ENCODE measurements at regions not wholly inside any gene's neighbourhood (a gene's known extent, or its start where the extent isn't known, plus 50 kb on each side); places are given as distances from the start of the nearest gene placed in this dataset.

DNA sequence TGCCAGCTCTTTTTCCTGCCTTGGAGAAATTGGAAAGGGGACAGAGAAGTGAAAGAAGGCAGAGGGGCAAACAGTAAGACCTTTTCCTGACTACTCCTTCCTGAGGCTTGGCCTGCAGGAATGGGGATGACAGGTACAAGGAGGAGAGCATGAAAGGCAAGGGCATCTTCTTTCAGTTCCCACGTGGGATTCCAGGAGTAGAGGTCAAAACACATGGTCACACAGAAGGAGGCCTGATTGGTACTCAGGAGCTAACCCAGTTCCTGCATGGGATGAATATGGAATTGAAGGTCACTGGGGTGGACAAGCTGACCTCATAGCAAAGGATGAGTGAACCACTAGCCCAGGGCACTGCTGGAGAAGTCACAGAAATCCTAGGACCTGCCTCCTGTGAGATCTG, 112.5 kb upstream of the ZNF366 start:
- TF ChIP-seq NFE2L2 (IDR thresholded peaks at IDR 0.05; ENCODE audit: low read depth, low read length) (no peak), POLR2A (IDR thresholded peaks at IDR 0.05; ENCODE audit: low read depth, low read length) (no peak), RCOR1 (IDR thresholded peaks at IDR 0.05; ENCODE audit: insufficient replicate concordance, low read length) (no peak), CEBPB (IDR thresholded peaks at IDR 0.05; ENCODE audit: low read depth, low read length) (no peak), MXI1 (IDR thresholded peaks at IDR 0.05; ENCODE audit: borderline replicate concordance, low read depth, low read length) (no peak), MAZ (IDR thresholded peaks at IDR 0.05; ENCODE audit: borderline replicate concordance, low read depth, low read length) (no peak), SMC3 (IDR thresholded peaks at IDR 0.05; ENCODE audit: low read depth, low read length) (no peak), MAFK (IDR thresholded peaks at IDR 0.05; ENCODE audit: low read depth, low read length) (no peak), RFX5 (IDR thresholded peaks at IDR 0.05; ENCODE audit: low read depth, low read length) (no peak), BHLHE40 (IDR thresholded peaks at IDR 0.05; ENCODE audit: low read depth, low read length) (no peak), RAD21 (IDR thresholded peaks at IDR 0.05; ENCODE audit: low read length) (no peak)
- TF ChIP-seq, protein P1, sequence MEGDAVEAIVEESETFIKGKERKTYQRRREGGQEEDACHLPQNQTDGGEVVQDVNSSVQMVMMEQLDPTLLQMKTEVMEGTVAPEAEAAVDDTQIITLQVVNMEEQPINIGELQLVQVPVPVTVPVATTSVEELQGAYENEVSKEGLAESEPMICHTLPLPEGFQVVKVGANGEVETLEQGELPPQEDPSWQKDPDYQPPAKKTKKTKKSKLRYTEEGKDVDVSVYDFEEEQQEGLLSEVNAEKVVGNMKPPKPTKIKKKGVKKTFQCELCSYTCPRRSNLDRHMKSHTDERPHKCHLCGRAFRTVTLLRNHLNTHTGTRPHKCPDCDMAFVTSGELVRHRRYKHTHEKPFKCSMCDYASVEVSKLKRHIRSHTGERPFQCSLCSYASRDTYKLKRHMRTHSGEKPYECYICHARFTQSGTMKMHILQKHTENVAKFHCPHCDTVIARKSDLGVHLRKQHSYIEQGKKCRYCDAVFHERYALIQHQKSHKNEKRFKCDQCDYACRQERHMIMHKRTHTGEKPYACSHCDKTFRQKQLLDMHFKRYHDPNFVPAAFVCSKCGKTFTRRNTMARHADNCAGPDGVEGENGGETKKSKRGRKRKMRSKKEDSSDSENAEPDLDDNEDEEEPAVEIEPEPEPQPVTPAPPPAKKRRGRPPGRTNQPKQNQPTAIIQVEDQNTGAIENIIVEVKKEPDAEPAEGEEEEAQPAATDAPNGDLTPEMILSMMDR (conservative IDR thresholded peaks at IDR 0.05; ENCODE audit: low read depth, low read length), result no peak
- TF ChIP-seq, protein P2, sequence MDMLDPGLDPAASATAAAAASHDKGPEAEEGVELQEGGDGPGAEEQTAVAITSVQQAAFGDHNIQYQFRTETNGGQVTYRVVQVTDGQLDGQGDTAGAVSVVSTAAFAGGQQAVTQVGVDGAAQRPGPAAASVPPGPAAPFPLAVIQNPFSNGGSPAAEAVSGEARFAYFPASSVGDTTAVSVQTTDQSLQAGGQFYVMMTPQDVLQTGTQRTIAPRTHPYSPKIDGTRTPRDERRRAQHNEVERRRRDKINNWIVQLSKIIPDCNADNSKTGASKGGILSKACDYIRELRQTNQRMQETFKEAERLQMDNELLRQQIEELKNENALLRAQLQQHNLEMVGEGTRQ (IDR thresholded peaks at IDR 0.05; ENCODE audit: low read depth, low read length), result no peak
- TF ChIP-seq, protein P3, sequence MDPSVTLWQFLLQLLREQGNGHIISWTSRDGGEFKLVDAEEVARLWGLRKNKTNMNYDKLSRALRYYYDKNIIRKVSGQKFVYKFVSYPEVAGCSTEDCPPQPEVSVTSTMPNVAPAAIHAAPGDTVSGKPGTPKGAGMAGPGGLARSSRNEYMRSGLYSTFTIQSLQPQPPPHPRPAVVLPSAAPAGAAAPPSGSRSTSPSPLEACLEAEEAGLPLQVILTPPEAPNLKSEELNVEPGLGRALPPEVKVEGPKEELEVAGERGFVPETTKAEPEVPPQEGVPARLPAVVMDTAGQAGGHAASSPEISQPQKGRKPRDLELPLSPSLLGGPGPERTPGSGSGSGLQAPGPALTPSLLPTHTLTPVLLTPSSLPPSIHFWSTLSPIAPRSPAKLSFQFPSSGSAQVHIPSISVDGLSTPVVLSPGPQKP (IDR thresholded peaks at IDR 0.05; ENCODE audit: borderline replicate concordance, low read depth, low read length), result no peak
